ENCODE measurements at regions not wholly inside any gene's neighbourhood (a gene's known extent, or its start where the extent isn't known, plus 50 kb on each side); places are given as distances from the start of the nearest gene placed in this dataset.

DNA sequence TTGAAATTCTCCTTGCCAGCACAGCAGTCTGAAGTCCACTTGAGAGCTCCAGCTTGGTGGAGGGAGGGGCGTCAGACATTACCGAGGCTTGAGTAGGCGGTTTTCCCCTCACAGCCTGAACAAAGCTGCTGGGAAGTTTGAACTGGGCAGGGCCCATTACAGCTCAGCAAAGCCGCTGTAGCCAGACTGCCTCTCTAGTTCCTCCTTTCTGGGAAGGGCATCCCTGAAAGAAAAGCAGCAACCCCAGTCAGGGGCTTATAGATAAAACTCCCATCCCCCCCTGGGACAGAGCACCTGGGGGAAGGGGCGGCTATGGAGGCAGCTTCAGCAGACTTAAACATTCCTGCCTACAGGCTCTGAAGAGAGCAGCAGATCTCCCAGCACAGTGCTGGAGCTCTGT, 325.3 kb downstream of the GJA1 start:
- Histone ChIP-seq H3K27me3 (ENCODE audit: low read depth) (no peaks in the 10 kb centered on the region), H3K9me3 (no peaks in the 10 kb centered on the region), H3K36me3 (no peaks in the 10 kb centered on the region), H3K27ac (no peak overlapping the region), H3K4me3 (no peak overlapping the region), H3K4me1 (no peaks in the 10 kb centered on the region)
- TF ChIP-seq, protein P1, sequence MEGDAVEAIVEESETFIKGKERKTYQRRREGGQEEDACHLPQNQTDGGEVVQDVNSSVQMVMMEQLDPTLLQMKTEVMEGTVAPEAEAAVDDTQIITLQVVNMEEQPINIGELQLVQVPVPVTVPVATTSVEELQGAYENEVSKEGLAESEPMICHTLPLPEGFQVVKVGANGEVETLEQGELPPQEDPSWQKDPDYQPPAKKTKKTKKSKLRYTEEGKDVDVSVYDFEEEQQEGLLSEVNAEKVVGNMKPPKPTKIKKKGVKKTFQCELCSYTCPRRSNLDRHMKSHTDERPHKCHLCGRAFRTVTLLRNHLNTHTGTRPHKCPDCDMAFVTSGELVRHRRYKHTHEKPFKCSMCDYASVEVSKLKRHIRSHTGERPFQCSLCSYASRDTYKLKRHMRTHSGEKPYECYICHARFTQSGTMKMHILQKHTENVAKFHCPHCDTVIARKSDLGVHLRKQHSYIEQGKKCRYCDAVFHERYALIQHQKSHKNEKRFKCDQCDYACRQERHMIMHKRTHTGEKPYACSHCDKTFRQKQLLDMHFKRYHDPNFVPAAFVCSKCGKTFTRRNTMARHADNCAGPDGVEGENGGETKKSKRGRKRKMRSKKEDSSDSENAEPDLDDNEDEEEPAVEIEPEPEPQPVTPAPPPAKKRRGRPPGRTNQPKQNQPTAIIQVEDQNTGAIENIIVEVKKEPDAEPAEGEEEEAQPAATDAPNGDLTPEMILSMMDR (IDR thresholded peaks at IDR 0.05) = no peak
- no peak for ATAC-seq
- no peak for DNase-seq
- intact Hi-C loops (cut with DNase I) = no loop called here

DNA sequence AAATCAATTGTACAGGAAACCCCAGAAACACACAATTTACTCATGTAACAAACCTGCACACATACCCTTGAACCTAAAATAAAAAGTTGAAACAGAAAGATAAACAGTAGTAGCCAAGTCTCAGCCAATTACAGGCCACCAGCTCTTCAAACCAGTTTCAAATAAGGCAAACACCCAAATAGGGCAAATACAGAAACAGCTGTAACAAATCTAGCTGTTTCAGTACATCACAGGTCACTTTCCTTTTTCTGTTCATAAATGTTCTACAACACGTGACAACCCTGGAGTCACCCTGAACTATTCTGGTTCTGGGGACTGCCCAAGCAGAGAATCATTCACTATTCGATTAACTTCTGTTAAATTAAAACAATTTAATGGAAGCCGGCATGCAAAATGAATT, 329.0 kb downstream of the GJA1 start:
- no peak overlapping the region for H3K27ac ChIP-seq
- TF ChIP-seq, protein P1 (IDR thresholded peaks at IDR 0.05) = no peak
- H3K4me3 ChIP-seq = no peak overlapping the region
- ATAC-seq (no peak), DNase-seq (no peak)
- H3K4me1 ChIP-seq = no peaks in the 10 kb centered on the region
- intact Hi-C loops (cut with DNase I) = no loop called here
- no peaks in the 10 kb centered on the region for H3K36me3 ChIP-seq
- H3K27me3 ChIP-seq (ENCODE audit: low read depth) = no peaks in the 10 kb centered on the region
- no peaks in the 10 kb centered on the region for H3K9me3 ChIP-seq

DNA sequence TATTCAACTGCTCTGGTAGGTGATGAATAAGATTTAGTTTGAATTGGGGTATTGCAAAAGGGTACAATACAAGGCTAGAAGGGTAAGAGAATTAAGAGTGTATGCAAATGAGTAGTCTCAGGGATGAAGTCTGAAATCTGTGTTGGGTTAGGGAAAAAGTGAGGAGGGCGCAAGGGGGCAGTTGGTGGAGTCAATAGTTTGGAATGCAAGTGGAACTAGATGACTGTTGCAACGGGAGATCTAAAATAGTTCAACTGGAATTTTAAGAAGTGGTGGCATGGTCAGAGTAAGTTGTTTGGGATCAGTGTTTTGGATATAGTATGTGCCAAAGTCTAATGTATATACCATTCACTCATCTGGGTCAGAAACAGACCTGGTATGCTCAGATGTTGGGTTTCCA, 329.6 kb downstream of the GJA1 start:
- no peak for DNase-seq
- Histone ChIP-seq H3K4me3 (no peak overlapping the region), H3K27ac (no peak overlapping the region), H3K36me3 (no peaks in the 10 kb centered on the region), H3K27me3 (ENCODE audit: low read depth) (no peaks in the 10 kb centered on the region), H3K9me3 (no peaks in the 10 kb centered on the region), H3K4me1 (no peaks in the 10 kb centered on the region)
- intact Hi-C loops (cut with DNase I) = no loop called here
- TF ChIP-seq, protein P1 (IDR thresholded peaks at IDR 0.05) = no peak
- no peak for ATAC-seq

DNA sequence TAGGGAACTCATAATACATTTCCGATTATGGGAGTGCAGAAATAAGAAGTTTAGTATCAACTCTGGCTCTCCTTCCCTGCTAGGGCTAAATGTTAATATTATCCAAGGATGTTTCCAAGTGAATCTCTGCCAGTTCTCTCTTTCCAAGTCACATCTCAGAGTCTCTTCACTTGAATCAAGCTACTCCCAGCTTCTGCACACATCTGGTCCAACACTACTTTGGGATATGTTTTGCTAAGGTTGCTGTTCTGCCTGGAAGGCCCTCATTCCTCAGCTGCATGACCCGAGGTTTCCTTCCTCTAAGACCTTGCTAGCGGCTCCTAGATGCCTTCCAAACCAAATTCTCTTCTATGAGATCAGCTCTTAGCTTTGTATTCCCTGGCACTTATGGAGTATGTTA, 331.8 kb downstream of the GJA1 start:
- ATAC-seq (no peak), DNase-seq (no peak)
- no peak overlapping the region for H3K4me3 ChIP-seq
- TF ChIP-seq, protein P1 (IDR thresholded peaks at IDR 0.05) = no peak
- no peaks in the 10 kb centered on the region for H3K27me3 ChIP-seq (ENCODE audit: low read depth)
- H3K9me3 ChIP-seq = no peaks in the 10 kb centered on the region
- H3K4me1 ChIP-seq = no peaks in the 10 kb centered on the region
- intact Hi-C loops (cut with DNase I) = no loop called here
- H3K36me3 ChIP-seq = no peaks in the 10 kb centered on the region
- no peak overlapping the region for H3K27ac ChIP-seq

DNA sequence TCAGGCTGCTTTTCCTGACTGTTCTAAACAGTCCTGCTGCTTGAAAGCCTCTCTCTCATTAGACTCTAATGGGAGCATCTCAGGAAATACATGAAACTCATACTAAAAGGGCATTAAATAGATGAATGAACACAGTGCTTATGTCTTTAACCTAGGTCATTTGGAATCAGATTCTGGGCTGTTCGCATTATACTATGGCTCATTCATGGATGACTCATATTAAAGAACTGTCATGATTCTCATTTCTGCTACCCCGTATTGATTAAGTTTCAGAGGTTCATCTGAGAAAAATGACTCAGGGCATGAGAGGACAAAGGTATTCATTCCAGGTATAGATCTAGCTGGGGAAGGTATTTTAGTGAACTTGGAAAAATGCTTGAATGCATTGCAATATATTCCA, 335.5 kb downstream of the GJA1 start:
- no peaks in the 10 kb centered on the region for H3K4me1 ChIP-seq
- no peaks in the 10 kb centered on the region for H3K27me3 ChIP-seq (ENCODE audit: low read depth)
- TF ChIP-seq, protein P1 (IDR thresholded peaks at IDR 0.05) = no peak
- H3K4me3 ChIP-seq = no peak overlapping the region
- no peak overlapping the region for H3K27ac ChIP-seq
- intact Hi-C loops (cut with DNase I) = no loop called here
- H3K9me3 ChIP-seq = no peaks in the 10 kb centered on the region
- no peaks in the 10 kb centered on the region for H3K36me3 ChIP-seq
- DNase-seq = no peak
- ATAC-seq = no peak

Measured in lower lobe of right lung (tissue), 2 donors.